Activated B cell treated with CpG ODN at 0.5 μM for 24 hours (primary cell): ENCODE measurements at regions not wholly inside any gene's neighbourhood (a gene's known extent, or its start where the extent isn't known, plus 50 kb on each side); places are given as distances from the start of the nearest gene placed in this dataset.

Source experiments
- ATAC-seq: fragments of 200-7000 bp; cut with Tn5 transposase; one replicate; pipeline ENCODE4 v1.10.0; 2021; ENCODE audit warnings: low read depth, mild to moderate bottlenecking, moderate library complexity
- CTCF ChIA-PET: fragments of 350-600 bp; sonication (Branson Sonifier 250); formaldehyde crosslinking; loops from one replicate; lab custom pipeline; 2021; ENCODE audit warnings: antibody characterized with exemption; lab: Charles Lee
- POLR2A ChIA-PET: fragments of 350-600 bp; sonication (Branson Sonifier 250); formaldehyde crosslinking; loops from one replicate; lab custom pipeline; 2021; ENCODE audit warnings: antibody characterized with exemption; lab: Charles Lee
- DNase-seq: peaks from one replicate; pipeline ENCODE4 v3.0.0; 2022
- H3K27ac Mint-ChIP-seq: one replicate; pipeline ENCODE4 v1.8.0; 2020; ENCODE audit warnings: mixed read lengths
- H3K27me3 Mint-ChIP-seq: one replicate; pipeline ENCODE4 v1.8.0; 2021; ENCODE audit warnings: mixed read lengths
- H3K36me3 Mint-ChIP-seq: one replicate; pipeline ENCODE4 v1.8.0; 2021; ENCODE audit warnings: low read depth, mixed read lengths
- H3K4me1 Mint-ChIP-seq: one replicate; pipeline ENCODE4 v1.8.0; 2021; ENCODE audit warnings: mixed read lengths
- H3K4me3 Mint-ChIP-seq: one replicate; pipeline ENCODE4 v1.8.0; 2020; ENCODE audit warnings: mild to moderate bottlenecking, mixed read lengths
- H3K9me3 Mint-ChIP-seq: one replicate; pipeline ENCODE4 v1.8.0; 2020; ENCODE audit warnings: mixed read lengths
- intact Hi-C: fragments of 100-400 bp; cut with micrococcal nuclease; formaldehyde crosslinking; loops from one replicate; pipeline ENCODE4 v1.15.1; 2024
- TF ChIP-seq, protein P1 (sequence below): fragments of 200-600 bp; IDR thresholded peaks from one replicate; pipeline ENCODE4 v1.8.0; 2022; ENCODE audit warnings: antibody characterized with exemption, mild to moderate bottlenecking

DNA sequence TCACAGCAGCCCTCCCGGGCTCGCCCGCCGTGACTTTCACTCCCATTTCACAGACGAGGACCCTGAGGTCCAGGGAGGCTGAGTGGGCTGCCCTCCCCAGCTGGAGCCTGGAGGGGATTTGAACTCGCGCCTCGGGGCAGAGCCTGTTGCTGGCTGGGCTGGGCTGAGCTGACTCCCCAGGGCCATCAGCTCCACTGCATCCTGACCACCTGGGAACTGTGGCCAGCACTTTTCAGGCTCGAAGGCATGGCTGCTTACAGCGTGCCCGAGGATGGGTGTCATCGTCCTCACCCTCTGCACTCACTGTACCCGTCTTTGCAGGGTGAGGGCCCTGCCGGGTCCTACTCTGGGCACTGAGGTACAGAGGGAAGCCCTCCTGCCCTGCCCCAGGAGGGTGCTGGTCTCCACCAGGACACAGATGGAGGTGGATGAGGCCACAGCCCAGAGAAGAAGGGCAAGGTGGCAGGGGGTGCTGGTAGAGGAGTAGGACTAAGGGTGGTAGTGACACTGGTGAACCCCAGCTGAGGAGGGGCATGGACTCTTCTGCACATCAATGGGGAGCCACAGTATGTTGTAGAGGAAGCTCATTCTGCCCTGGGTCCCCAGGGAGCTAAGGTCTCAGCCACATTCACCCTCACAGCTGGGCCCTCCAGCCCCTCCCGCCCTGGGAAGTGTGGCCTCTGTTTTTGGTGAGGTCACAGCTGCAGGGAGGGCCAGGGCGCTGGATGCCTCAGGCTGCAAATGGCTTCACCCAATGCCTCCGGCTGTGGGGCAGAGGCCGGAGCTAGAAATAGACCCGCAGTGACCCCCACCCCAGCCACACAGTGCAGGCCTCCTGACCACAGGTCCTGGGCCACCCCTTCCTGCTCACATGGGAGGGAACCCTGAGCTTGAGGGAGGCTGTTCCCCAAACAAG is 365.1 kb upstream of the SFSWAP start:
- CTCF ChIA-PET: no interaction called here
- H3K27ac Mint-ChIP-seq: no peak overlapping the region
- no peak for DNase-seq
- ATAC-seq: no peak
- intact Hi-C loops: no loop called here
- no peaks in the 10 kb centered on the region for H3K36me3 Mint-ChIP-seq
- H3K4me3 Mint-ChIP-seq: no peak overlapping the region
- POLR2A ChIA-PET: no interaction called here
- no peaks in the 10 kb centered on the region for H3K4me1 Mint-ChIP-seq
- H3K27me3 Mint-ChIP-seq: peaks cover 2% of the 10 kb centered on the region
- no peaks in the 10 kb centered on the region for H3K9me3 Mint-ChIP-seq
- TF ChIP-seq, protein P1, sequence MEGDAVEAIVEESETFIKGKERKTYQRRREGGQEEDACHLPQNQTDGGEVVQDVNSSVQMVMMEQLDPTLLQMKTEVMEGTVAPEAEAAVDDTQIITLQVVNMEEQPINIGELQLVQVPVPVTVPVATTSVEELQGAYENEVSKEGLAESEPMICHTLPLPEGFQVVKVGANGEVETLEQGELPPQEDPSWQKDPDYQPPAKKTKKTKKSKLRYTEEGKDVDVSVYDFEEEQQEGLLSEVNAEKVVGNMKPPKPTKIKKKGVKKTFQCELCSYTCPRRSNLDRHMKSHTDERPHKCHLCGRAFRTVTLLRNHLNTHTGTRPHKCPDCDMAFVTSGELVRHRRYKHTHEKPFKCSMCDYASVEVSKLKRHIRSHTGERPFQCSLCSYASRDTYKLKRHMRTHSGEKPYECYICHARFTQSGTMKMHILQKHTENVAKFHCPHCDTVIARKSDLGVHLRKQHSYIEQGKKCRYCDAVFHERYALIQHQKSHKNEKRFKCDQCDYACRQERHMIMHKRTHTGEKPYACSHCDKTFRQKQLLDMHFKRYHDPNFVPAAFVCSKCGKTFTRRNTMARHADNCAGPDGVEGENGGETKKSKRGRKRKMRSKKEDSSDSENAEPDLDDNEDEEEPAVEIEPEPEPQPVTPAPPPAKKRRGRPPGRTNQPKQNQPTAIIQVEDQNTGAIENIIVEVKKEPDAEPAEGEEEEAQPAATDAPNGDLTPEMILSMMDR: no peak

DNA sequence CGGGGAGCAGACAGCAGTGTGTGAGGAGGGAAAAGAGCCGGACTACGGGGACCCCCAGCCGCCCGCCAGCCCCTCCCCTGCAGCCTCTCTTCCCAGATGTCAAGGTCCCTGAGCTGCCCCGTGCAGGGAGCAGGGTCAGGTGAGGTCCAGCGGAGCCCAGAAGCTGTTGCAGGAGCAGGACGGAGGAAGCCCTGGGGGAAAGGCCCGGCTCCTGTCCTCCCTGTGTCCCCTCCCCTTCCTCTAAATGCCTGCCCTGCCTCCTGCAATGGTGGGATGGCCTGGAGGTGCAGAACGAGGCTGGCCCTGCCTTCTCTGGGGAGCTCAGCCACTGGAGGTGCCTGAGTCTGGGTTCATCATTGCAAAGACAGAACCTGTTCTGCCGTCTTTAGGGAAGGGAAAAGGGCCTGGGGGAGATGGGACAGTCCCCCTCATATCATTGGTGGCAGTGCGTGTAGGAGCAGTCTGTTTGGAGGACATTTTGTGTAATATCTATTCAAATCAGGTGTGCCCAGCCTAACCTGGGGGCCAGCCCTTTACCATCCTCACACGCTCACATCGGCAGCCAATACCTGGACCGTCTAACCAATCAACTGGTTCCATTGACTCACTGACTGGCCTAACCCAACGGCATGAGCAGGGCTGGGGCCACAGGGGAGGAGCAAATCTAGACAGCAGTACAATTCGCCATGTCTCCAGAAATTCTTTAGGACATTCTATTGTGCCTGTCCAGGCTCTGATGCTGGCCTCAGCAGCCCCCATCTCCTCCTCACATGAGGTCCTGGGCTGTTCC is 364.1 kb upstream of the SFSWAP start:
- intact Hi-C loops: no loop called here
- Mint-ChIP-seq H3K4me3 (no peak overlapping the region), H3K36me3 (no peaks in the 10 kb centered on the region), H3K27me3 (peaks cover 4% of the 10 kb centered on the region), H3K27ac (no peak overlapping the region), H3K4me1 (no peaks in the 10 kb centered on the region), H3K9me3 (peaks cover 3% of the 10 kb centered on the region)
- ATAC-seq: no peak
- ChIA-PET POLR2A (no interaction called here), CTCF (no interaction called here)
- TF ChIP-seq, protein P1: no peak
- no peak for DNase-seq

DNA sequence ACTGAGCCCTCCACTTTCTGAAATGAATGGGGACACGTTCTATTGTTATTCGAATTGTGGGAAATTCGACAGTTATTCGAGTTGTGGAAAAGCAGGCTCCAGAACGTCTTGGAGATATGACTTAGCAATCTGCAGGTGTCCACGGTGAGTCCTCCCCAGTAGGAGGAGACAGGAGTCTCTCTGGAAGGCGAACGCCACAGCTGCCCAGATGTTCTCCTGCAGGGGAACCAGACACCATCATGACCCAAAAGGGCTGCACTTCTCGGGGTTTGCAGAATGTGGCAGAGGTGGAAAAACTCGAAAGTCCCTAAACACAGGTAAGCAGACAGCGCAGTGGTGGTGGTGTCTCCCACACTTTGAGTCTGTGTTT is 363.6 kb upstream of the SFSWAP start:
- Mint-ChIP-seq H3K36me3 (no peaks in the 10 kb centered on the region), H3K4me1 (no peaks in the 10 kb centered on the region), H3K27ac (no peak overlapping the region), H3K4me3 (no peak overlapping the region), H3K27me3 (peaks cover 4% of the 10 kb centered on the region), H3K9me3 (peaks cover 4% of the 10 kb centered on the region)
- TF ChIP-seq, protein P1: no peak
- ChIA-PET POLR2A (no interaction called here), CTCF (no interaction called here)
- ATAC-seq: no peak
- DNase-seq: no peak
- intact Hi-C loops: no loop called here

DNA sequence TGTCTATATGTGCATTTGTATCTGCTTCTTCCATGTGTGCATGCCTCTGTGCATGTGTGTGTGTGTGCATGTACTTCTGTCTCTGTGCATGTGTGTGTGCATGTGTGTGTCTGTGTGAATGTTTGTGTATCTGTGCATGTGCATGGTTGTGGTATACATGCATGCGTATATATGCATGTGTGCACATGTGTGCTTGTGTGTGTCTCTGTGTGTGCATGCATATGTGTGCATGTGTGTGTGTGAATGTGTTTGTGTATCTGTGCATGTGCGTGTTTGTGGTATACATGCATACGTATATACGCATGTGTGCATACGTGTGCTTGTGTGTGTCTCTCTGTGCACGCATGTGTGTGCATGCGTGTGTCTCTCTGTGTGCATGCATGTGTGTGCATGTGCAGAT is 363.2 kb upstream of the SFSWAP start:
- Mint-ChIP-seq H3K27me3 (peaks cover 4% of the 10 kb centered on the region), H3K4me3 (no peak overlapping the region), H3K4me1 (no peaks in the 10 kb centered on the region), H3K27ac (no peak overlapping the region), H3K9me3 (peaks cover 4% of the 10 kb centered on the region), H3K36me3 (no peaks in the 10 kb centered on the region)
- no peak for ATAC-seq
- TF ChIP-seq, protein P1: no peak
- ChIA-PET CTCF (no interaction called here), POLR2A (no interaction called here)
- DNase-seq: no peak
- intact Hi-C loops: no loop called here

DNA sequence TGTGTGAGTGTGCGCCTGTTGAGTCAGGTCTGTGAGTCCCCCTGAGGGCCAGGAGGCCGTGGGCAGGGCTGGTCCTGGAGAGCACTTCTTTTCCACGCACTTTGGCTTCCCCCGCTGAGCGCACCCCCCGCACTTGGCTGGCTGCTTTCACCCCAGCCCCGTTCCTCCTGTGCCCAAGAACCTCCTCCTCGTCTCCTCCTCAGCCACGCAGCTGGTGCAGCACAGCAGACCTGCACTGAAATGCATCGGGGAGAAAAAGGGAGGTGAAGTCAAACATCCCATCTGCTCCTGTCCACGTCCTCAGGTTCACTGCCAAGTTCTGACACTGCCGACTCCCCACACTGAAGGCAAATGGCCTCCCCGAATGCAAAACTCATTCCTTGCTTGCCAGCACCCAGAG is 362.7 kb upstream of the SFSWAP start:
- POLR2A ChIA-PET: no interaction called here
- H3K27ac Mint-ChIP-seq: no peak overlapping the region

More for the DNA sequence above, 362.7 kb upstream of the SFSWAP start:
- Mint-ChIP-seq H3K36me3 (no peaks in the 10 kb centered on the region), H3K4me3 (no peak overlapping the region), H3K27me3 (peaks cover 4% of the 10 kb centered on the region), H3K9me3 (peaks cover 4% of the 10 kb centered on the region), H3K4me1 (no peaks in the 10 kb centered on the region)
- ATAC-seq: no peak
- TF ChIP-seq, protein P1: no peak
- intact Hi-C loops: no loop called here
- CTCF ChIA-PET: no interaction called here
- no peak for DNase-seq
